ENCODE measurements at regions not wholly inside any gene's neighbourhood (a gene's known extent, or its start where the extent isn't known, plus 50 kb on each side); places are given as distances from the start of the nearest gene placed in this dataset.

DNA sequence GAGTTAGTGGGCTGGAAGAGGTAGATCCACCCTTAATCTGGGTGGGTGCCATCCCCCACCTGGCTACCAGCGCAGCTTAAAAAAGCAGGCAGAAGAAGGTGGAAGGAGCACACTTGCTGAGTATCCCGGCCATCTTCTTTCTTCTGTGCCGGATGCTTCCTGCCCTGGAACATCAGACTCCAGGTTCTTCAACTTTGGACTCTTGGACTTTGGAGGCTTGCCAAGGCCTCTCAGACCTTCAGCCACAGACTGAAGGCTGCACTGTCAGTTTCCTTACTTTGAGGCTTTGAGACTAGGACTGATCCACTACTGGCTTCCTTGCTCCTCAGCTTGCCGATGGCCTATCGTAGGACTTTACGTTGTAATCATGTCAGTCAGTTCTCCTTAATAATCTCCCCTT is 127.6 kb upstream of the GPC6 start:
- Histone ChIP-seq H4K5ac (ENCODE audit: low read depth, low read length) (no peak overlapping the region), H3K18ac (ENCODE audit: low read depth, low read length) (no peak overlapping the region), H2AFZ (replicated peaks; ENCODE audit: low read length, poor library complexity) (no peak overlapping the region), H3K4me3 (ENCODE audit: insufficient read depth, low read depth, low read length) (no peak overlapping the region), H3K4me2 (ENCODE audit: low read depth, low read length) (no peak overlapping the region), H3K56ac (ENCODE audit: extremely low read depth, insufficient read depth, low read length) (no peak overlapping the region), H3K27me3 (ENCODE audit: control insufficient read depth, insufficient read depth, low read length) (no peaks in the 10 kb centered on the region; the same call in 1 of the 2 replicates), H3K36me3 (ENCODE audit: control insufficient read depth, insufficient read depth, low read length) (no peaks in the 10 kb centered on the region), H4K91ac (ENCODE audit: insufficient read depth, low read depth, low read length) (no peak overlapping the region), H2BK20ac (ENCODE audit: low read depth, low read length) (no peak overlapping the region), H2BK120ac (ENCODE audit: low read depth, low read length) (no peak overlapping the region), H2BK15ac (ENCODE audit: low read depth, low read length) (no peak overlapping the region), H2AK5ac (ENCODE audit: low read depth, low read length) (no peak overlapping the region), H3K23ac (ENCODE audit: low read depth, low read length) (no peak overlapping the region), H3K9ac (ENCODE audit: low read depth, low read length) (no peak overlapping the region), H2BK5ac (ENCODE audit: low read depth, low read length, poor library complexity, severe bottlenecking) (no peak overlapping the region), H3K4ac (ENCODE audit: low read depth, low read length) (no peak overlapping the region), H4K20me1 (ENCODE audit: insufficient read depth, low read length) (no peaks in the 10 kb centered on the region), H2AK9ac (replicated peaks; ENCODE audit: low read depth, low read length, poor library complexity) (no peak overlapping the region), H3K79me1 (ENCODE audit: low read depth in 1 of 2, low read length in 2 of 2) (no peaks in the 10 kb centered on the region), H4K8ac (ENCODE audit: low read depth in 2 of 2, low read length in 2 of 2) (no peak overlapping the region), H3K4me1 (ENCODE audit: control insufficient read depth, insufficient read depth, low read length) (no peaks in the 10 kb centered on the region), H3K27ac (ENCODE audit: insufficient read depth, low read length) (no peak overlapping the region), H3K9me3 (ENCODE audit: control insufficient read depth, insufficient read depth, low read length) (no peaks in the 10 kb centered on the region), H3K9me1 (ENCODE audit: insufficient read depth, low read length) (no peaks in the 10 kb centered on the region), H3K14ac (replicated peaks; ENCODE audit: low read depth, low read length) (no peak overlapping the region)
- ChIA-PET CTCF (no interaction called here), POLR2A (ENCODE audit: unreplicated experiment) (no interaction called here)
- DNase-seq (no peak), ATAC-seq (ENCODE audit: low read depth) (no peak)
- intact Hi-C loops (cut with micrococcal nuclease) (no loop called here), in situ Hi-C loops (cut with MboI; ENCODE audit: low sequenced_read_pairs) (no loop called here), dilution Hi-C loops (cut with HindIII; ENCODE audit: low sequenced_read_pairs, unreplicated experiment) (no loop called here)
- 95% methylated on average over 3 of the region's 6 CpGs; no CpG with 5 or more reads in 1 of the 2 experiments for WGBS, 2 experiments (ENCODE audit: extremely low coverage in 2 of 2, insufficient read length in 1 of 2)
- BruUV-seq (replicated peaks) = no TSS peak
- TF ChIP-seq RFX5 (IDR thresholded peaks at IDR 0.05; ENCODE audit: low read depth, low read length) = no peak
- TF ChIP-seq NFE2L2 (IDR thresholded peaks at IDR 0.05; ENCODE audit: low read depth, low read length) = no peak
- TF ChIP-seq, protein P1, sequence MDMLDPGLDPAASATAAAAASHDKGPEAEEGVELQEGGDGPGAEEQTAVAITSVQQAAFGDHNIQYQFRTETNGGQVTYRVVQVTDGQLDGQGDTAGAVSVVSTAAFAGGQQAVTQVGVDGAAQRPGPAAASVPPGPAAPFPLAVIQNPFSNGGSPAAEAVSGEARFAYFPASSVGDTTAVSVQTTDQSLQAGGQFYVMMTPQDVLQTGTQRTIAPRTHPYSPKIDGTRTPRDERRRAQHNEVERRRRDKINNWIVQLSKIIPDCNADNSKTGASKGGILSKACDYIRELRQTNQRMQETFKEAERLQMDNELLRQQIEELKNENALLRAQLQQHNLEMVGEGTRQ (IDR thresholded peaks at IDR 0.05; ENCODE audit: low read depth, low read length) = no peak
- TF ChIP-seq, protein P2, sequence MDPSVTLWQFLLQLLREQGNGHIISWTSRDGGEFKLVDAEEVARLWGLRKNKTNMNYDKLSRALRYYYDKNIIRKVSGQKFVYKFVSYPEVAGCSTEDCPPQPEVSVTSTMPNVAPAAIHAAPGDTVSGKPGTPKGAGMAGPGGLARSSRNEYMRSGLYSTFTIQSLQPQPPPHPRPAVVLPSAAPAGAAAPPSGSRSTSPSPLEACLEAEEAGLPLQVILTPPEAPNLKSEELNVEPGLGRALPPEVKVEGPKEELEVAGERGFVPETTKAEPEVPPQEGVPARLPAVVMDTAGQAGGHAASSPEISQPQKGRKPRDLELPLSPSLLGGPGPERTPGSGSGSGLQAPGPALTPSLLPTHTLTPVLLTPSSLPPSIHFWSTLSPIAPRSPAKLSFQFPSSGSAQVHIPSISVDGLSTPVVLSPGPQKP (IDR thresholded peaks at IDR 0.05; ENCODE audit: borderline replicate concordance, low read depth, low read length) = no peak
- TF ChIP-seq MXI1 (IDR thresholded peaks at IDR 0.05; ENCODE audit: borderline replicate concordance, low read depth, low read length) = no peak
- TF ChIP-seq FOS (IDR thresholded peaks at IDR 0.05; ENCODE audit: low read depth, low read length) = no peak
- no peak for TF ChIP-seq MAFK (IDR thresholded peaks at IDR 0.05; ENCODE audit: low read depth, low read length)
